Upper lobe of left lung (tissue), 6 donors: ENCODE measurements at regions not wholly inside any gene's neighbourhood (a gene's known extent, or its start where the extent isn't known, plus 50 kb on each side); places are given as distances from the start of the nearest gene placed in this dataset.

Source experiments
- ATAC-seq, 2 donors: fragments of 200-7000 bp; cut with Tn5 transposase; one replicate each; pipeline ENCODE4 v1.9.1; 2022; ENCODE audit warnings: mild to moderate bottlenecking in 2 of 2, moderate library complexity in 2 of 2; ENCODE audit not compliant: low FRiP score in 2 of 2
- DNase-seq, 2 donors: peaks; one replicate each; pipeline ENCODE4 v3.0.0-alpha.2; 2019 to 2020
- H3K27ac ChIP-seq, 4 donors: fragments of 200-600 bp; sonication (generic); one replicate each; pipeline ENCODE4 v1.5.1; 2016 to 2019
- H3K27me3 ChIP-seq, 4 donors: fragments of 200-600 bp; sonication (generic); one replicate each; pipeline ENCODE4 v1.5.1; 2017 to 2019
- H3K36me3 ChIP-seq, 4 donors: fragments of 200-600 bp; sonication (generic); one replicate each; pipeline ENCODE4 v1.5.1; 2016 to 2019
- H3K4me1 ChIP-seq, 4 donors: fragments of 200-600 bp; sonication (generic); one replicate each; pipeline ENCODE4 v1.5.1; 2018 to 2019
- H3K4me3 ChIP-seq, 4 donors: fragments of 200-600 bp; sonication (generic); one replicate each; pipeline ENCODE4 v1.5.1; 2017 to 2019; ENCODE audit warnings: mild to moderate bottlenecking in 2 of 4, moderate library complexity in 1 of 4
- H3K9me3 ChIP-seq, 4 donors: fragments of 200-600 bp; sonication (generic); one replicate each; pipeline ENCODE4 v1.5.1; 2018 to 2019
- EP300 ChIP-seq, 4 donors: sonication (generic); formaldehyde crosslinking; IDR thresholded peaks; one replicate each; pipeline ENCODE4 v1.5.1; 2017; ENCODE audit warnings: antibody characterized with exemption in 4 of 4, control low read depth in 2 of 4
- POLR2A ChIP-seq, 4 donors: fragments of 450-650 bp; IDR thresholded peaks; one replicate each; pipeline ENCODE4 v1.5.1; 2016 to 2017; ENCODE audit warnings: antibody characterized with exemption in 4 of 4, mild to moderate bottlenecking in 2 of 4
- POLR2AphosphoS5 ChIP-seq, 2 donors: sonication (generic); formaldehyde crosslinking; IDR thresholded peaks; one replicate each; pipeline ENCODE4 v1.5.1; 2017; ENCODE audit warnings: antibody characterized with exemption in 2 of 2
- WGBS, 2 donors: methylation state at CpG; one replicate each; pipeline ENCODE4 v1.1.5; 2017 to 2018; 5-methylcytosine and 5-hydroxymethylcytosine counted together
- TF ChIP-seq, protein P1 (sequence below), 6 experiments: fragments of 450-650 bp in 4 of 6; fragments of 200-600 bp in 2 of 6; sonication (generic) in 2 of 6; IDR thresholded peaks; one replicate each; pipeline ENCODE4 v1.5.1; 2016 to 2019; ENCODE audit warnings: antibody characterized with exemption in 6 of 6
- donor health status: DM: no; HTN: no; CAD: no; lungs with moderate emphysema.
- donor health status: DM: no; HTN: yes; CAD: no; lungs with severe emphysema.

DNA sequence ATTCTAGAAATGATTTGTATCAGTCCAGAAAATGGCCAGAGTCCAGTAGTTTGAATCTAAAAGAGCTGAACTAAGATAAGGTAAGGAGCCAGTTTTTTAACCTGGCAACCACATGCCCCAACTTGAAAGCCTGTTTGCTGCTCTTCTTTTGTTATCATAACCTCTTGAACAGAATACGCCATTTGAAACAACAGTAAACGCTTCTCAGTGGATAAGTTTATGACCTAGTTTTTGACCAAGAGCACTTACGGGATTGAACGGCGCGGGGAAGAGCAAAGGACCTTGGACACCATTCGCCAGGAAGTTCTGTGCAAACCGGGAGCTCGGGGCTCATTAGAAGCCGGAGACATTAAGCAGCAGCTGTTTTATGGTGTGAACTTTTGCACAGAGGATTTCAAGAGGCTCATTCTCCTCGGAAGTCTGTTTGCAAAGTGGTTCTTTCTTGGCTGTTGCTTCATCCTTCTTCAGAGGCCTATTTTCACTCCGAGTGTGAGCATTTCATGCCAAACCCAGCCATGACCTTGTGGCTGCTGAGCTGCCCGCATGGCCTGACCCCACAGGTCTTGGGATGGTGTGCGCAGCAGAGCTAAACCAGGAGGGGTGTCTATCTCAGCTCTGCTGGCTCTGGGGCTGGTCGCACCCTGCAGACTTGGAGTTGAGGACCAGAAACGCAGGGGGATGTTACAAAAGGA is 215.1 kb downstream of the SOX4 start:
- H3K4me1 ChIP-seq, result peaks cover 3 to 9% (median 6%) of the 10 kb centered on the region in 4 donors
- TF ChIP-seq, protein P1, sequence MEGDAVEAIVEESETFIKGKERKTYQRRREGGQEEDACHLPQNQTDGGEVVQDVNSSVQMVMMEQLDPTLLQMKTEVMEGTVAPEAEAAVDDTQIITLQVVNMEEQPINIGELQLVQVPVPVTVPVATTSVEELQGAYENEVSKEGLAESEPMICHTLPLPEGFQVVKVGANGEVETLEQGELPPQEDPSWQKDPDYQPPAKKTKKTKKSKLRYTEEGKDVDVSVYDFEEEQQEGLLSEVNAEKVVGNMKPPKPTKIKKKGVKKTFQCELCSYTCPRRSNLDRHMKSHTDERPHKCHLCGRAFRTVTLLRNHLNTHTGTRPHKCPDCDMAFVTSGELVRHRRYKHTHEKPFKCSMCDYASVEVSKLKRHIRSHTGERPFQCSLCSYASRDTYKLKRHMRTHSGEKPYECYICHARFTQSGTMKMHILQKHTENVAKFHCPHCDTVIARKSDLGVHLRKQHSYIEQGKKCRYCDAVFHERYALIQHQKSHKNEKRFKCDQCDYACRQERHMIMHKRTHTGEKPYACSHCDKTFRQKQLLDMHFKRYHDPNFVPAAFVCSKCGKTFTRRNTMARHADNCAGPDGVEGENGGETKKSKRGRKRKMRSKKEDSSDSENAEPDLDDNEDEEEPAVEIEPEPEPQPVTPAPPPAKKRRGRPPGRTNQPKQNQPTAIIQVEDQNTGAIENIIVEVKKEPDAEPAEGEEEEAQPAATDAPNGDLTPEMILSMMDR (IDR thresholded peaks at IDR 0.05), result no peak
- TF ChIP-seq POLR2A (IDR thresholded peaks at IDR 0.05), result no peak
- no peak for TF ChIP-seq POLR2AphosphoS5 (IDR thresholded peaks at IDR 0.05)
- no peak for TF ChIP-seq EP300 (IDR thresholded peaks at IDR 0.05)
- peak overlapping the region; percentile 12 to 67 (median 52) for H3K27ac ChIP-seq
- ATAC-seq (peak in 1 of 2 donors; percentile 43), DNase-seq (peak in 1 of 2 donors; percentile 22)
- WGBS, 2 donors, result 51 to 75% methylated on average over 15 to 16 of the region's 16 CpGs
- no peaks in the 10 kb centered on the region for H3K36me3 ChIP-seq
- H3K4me3 ChIP-seq, result peak overlapping the region in 2 of 4 donors; percentile 2 to 11
- no peaks in the 10 kb centered on the region for H3K27me3 ChIP-seq
- no peaks in the 10 kb centered on the region for H3K9me3 ChIP-seq

DNA sequence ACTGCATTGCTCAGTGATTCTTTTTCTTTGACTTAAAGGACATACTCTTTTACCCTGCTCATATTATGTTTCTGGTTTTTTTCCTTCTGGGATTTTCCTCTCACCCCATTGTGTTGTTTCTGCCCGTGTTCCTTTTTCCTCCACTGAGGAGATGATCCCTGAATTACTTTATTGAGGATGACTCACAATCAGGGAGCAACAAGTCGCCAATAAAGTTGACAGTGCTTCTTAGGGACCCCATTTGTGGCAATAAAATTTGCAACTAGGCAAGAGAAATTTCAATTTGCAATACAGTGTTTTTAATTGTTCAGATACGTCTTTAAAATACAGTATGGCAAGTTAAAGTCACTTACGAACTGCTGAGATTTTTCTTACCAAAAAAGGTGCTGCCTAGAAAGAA is 217.9 kb downstream of the SOX4 start:
- Histone ChIP-seq H3K27ac (no peak overlapping the region), H3K36me3 (no peaks in the 10 kb centered on the region), H3K4me3 (no peak overlapping the region), H3K4me1 (peaks cover 3 to 9% (median 6%) of the 10 kb centered on the region in 4 donors), H3K9me3 (no peaks in the 10 kb centered on the region), H3K27me3 (no peaks in the 10 kb centered on the region)
- ATAC-seq (no peak), DNase-seq (no peak)
- TF ChIP-seq, protein P1 (IDR thresholded peaks at IDR 0.05), result no peak
- TF ChIP-seq POLR2A (IDR thresholded peaks at IDR 0.05), result no peak
- WGBS, 2 donors, result 83 to 89% methylated on average over 4 of the region's 4 CpGs

DNA sequence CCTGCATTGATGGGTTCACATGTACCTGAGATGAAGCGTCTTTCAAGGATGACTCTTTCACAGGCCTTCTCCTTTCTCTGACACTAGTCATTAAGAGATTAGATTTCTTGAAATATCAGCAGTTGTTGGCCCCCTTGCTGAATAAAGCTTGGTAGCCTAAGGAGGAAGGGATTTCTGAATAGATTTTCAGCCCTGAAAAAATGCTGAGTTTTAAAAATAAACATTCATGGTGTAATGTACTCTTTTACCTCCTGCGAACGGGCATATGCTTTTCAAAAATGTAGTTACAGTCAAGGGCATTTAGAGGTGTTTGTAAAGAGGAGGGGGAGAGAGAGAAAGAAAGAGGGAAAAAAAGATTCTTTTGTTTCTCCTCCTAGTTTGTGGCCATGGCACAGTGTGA is 222.7 kb downstream of the SOX4 start:
- WGBS, 2 donors, result 88 to 92% methylated on average over 3 of the region's 3 CpGs
- no peak for ATAC-seq
- TF ChIP-seq POLR2A (IDR thresholded peaks at IDR 0.05) (no peak), EP300 (IDR thresholded peaks at IDR 0.05) (no peak), POLR2AphosphoS5 (IDR thresholded peaks at IDR 0.05) (no peak)
- TF ChIP-seq, protein P1 (IDR thresholded peaks at IDR 0.05), result no peak

DNA sequence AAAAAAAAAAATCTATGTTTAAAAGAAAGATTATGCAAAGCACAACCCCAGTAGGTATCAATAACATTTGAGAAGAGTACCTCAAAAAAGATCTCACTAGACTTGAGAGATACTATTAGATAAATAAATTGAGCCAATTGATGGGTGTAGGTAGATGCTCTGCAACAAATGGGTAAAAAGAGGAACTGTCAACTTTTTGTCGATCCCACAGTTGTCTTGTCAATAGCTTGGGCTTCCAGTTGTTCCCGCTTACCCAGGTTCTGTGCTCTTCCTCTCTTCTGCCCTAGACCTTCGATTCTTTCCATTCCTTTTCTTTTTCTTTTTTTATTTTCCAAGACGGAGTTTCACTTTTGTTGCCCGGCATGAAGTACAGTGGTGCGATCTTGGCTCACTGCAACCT is 226.9 kb downstream of the SOX4 start:
- Histone ChIP-seq H3K36me3 (no peaks in the 10 kb centered on the region), H3K4me1 (peaks cover 0 to 10% (median 0%) of the 10 kb centered on the region in 4 donors), H3K27me3 (no peaks in the 10 kb centered on the region), H3K9me3 (no peaks in the 10 kb centered on the region), H3K27ac (no peak overlapping the region), H3K4me3 (no peak overlapping the region)
- TF ChIP-seq, protein P1 (IDR thresholded peaks at IDR 0.05), result no peak
- TF ChIP-seq POLR2AphosphoS5 (IDR thresholded peaks at IDR 0.05) (no peak), POLR2A (IDR thresholded peaks at IDR 0.05) (no peak), EP300 (IDR thresholded peaks at IDR 0.05) (no peak)
- no peak for ATAC-seq
- 95 to 96% methylated on average over 6 of the region's 6 CpGs for WGBS, 2 donors
- DNase-seq, result no peak

More for the DNA sequence above, 222.7 kb downstream of the SOX4 start:
- no peaks in the 10 kb centered on the region for H3K4me1 ChIP-seq
- H3K9me3 ChIP-seq, result no peaks in the 10 kb centered on the region
- H3K27ac ChIP-seq, result no peak overlapping the region
- no peaks in the 10 kb centered on the region for H3K27me3 ChIP-seq
- H3K4me3 ChIP-seq, result no peak overlapping the region
- no peak for DNase-seq
- H3K36me3 ChIP-seq, result no peaks in the 10 kb centered on the region

DNA sequence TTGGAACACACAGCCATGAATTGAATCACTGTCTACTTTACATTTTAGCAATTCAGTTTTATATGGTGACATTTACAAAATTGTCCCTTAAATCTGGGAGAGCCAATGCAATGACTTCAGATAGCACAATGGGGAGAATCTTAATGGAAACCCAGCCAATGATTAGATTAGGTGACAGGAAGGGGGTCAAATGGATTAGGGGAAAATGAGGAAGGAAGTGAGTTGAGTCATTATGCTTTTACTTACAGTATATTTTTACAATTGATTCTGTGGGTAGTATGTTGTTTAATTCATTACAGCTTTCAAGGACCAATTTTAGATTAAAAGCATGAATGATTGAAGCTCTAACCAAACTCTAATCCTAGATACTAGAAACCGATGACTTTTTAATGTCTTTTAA is 229.8 kb downstream of the SOX4 start:
- ATAC-seq (no peak), DNase-seq (no peak)
- Histone ChIP-seq H3K9me3 (no peaks in the 10 kb centered on the region), H3K27ac (no peak overlapping the region), H3K4me3 (no peak overlapping the region), H3K4me1 (peaks cover 0 to 10% (median 0%) of the 10 kb centered on the region in 4 donors), H3K27me3 (no peaks in the 10 kb centered on the region), H3K36me3 (no peaks in the 10 kb centered on the region)
- 31 to 40% methylated on average over 1 of the region's 1 CpG for WGBS, 2 donors
- TF ChIP-seq, protein P1 (IDR thresholded peaks at IDR 0.05), result no peak
- TF ChIP-seq EP300 (IDR thresholded peaks at IDR 0.05), result no peak
- TF ChIP-seq POLR2A (IDR thresholded peaks at IDR 0.05), result no peak
- TF ChIP-seq POLR2AphosphoS5 (IDR thresholded peaks at IDR 0.05), result no peak
